NCI-H226 (cell line): ENCODE measurements at regions not wholly inside any gene's neighbourhood (a gene's known extent, or its start where the extent isn't known, plus 50 kb on each side); places are given as distances from the start of the nearest gene placed in this dataset.

ENCODE experiments used
- DNase-seq: peaks from one replicate; pipeline ENCODE4 v3.0.0-alpha.2; 2015

DNA sequence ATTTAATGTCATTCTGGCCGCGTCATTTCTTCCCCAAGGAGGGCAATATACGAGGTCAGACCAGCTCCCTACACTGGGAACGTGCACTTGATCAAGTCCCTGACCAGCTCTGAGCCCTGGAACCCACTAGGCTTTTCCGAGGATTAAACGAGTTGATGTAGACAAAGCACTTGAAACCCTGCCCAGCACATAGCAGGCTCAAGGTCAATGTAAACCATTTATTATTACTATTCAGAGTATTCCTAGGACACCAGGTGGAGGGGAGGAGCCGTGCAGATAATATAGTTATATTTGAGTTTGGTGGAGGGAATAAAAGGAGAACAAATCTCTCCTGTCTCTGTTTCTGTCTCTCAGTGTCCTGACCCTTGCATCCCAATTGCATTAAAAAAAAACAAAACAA, 174.1 kb upstream of the IGSF21 start:
- no peak for DNase-seq

DNA sequence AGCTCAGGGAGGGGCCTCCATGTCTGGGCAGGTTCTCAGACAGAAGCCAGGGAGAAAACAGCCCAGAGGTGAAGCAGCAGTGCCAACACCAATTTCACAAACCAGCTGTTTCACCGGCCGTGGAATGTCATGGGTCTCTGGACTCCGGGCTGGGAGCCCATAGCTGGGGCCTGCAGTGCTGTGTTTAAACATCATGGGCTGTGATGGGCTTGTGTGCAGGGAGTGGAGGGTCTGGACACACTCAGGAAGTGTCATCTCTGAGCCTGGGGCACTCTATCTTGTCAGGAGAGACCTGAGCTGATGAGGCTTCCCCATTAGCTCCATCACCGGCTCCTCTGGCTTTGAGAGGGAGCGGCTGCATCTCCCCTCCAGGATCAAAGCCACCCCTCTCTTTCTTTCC, 173.6 kb upstream of the IGSF21 start:
- no peak for DNase-seq

DNA sequence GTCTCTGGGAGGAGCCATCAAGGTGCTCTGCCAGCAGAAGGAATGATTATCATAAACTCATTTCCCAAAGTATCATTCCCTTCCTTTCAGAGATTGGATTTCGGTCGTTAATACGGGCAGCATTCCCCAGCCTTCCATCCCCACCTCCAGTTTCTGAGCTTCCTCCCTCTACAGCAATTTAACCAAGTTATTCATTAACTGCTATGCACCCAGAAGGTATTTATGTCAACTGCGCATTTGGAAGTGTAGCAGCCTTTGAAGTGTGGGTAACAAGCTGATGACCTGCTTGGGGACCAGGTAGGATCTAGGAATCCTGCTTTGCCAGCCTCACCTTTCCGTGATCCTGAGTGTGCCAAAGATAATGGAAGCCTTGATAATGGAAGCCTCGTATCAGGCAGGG, 172.4 kb upstream of the IGSF21 start:
- no peak for DNase-seq

DNA sequence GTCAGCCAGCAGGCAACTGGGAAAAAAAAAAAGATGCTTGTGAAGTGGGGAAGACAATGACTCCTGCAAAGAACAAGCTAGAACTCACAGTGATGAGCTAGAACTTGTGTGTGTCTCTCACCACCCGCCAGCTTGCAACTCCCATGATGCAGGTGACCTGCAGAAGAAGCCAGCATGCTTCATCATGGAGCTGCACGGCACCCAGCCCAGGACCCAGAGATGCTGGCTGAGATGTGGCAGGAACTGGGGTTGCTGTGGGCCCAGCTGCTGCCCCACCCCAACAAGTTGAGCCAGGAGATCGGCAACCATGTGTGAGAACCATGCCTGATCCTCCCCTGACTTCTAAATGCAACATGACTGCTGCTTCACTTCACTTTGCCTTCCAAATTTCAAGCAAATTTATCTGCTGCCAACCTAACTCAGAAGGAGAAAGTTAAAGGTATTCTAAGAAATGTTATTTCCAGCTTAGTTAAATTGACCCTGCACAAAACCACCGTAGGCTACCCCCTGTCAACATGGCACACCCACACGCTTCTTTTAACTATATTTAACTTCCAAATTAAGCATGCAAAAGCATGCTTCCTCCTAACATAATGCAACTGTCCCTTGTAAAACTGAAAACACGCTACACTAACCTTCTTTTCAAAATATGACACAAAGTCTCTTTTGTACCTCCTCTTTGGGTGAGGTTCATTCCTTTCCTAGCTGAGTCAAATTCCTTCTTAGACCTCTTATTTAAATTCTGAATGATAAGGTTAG, 166.0 kb upstream of the IGSF21 start:
- DNase-seq = no peak

DNA sequence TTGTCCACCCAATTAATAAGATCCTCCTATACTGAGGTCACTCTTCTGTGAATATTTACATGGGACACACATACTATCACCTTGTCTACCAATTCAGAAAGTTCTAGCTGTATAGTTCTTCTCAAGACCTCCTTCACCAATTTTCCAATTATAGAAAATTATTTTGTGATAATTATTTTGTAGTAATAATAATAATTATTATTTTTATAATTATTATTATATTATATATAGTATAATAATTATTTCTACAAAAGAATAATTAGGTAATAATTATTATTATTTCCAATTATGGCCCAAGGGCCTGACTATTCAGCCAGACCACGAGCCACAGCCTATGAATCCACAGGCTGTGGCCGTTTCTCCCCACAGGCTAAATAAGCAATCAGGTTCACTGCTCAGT, 164.1 kb upstream of the IGSF21 start:
- no peak for DNase-seq

DNA sequence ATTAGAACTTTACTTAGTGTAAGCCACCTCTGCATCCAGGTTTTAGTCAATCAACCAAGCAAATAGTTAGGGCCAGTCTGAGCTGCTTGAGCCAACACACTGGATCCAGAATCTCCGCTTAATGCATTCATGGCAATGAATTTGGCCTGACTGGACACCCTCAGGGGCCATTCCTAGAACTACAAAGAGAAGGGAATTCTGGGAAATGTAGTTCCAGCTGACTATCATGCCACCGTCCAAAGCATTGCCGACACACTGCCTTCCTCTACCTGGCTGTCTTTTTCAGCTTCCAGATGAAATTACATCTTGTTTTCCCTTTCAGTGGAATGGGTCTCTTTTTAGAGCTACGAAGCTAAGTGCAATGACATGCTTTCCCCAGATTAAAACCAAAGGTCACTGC, 163.0 kb upstream of the IGSF21 start:
- no peak for DNase-seq

DNA sequence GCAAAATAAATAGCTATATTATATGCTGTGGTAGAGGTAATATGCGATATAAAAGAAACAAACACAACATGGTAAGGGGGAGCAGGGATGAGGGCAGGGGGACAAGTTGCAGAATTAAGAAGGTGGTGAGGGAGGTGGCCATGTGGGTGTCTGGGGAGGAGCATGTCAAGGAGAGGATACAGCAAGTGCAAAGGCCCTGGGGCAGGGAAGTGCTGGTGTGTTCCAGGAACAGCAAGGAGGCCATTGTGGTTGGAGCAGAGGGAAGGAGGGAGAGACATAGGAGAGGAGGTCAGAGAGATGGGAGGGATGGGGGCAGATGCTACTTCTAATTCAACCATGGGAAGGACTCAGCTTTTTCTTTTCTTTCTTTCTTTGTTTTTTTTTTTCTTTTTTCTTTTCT, 161.2 kb upstream of the IGSF21 start:
- DNase-seq = no peak

DNA sequence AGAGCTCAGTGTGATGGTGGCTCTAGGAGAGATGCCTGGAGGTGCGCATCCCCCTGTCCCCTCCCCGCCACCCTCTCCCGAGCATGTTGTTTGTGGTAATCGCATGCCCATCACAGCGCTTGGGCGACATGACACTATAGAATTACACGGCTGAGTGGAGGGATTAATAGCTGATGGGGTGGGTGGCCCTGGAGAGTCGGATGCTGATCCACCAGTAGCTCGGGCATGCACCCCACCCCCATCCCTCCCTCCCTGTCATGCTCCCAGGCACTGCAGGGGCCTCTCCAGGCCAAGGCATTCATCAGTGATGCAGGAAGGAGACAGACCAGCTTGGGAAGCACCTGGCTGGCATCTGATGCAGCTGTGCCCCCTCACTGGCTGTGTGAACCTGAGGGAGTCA, 159.0 kb upstream of the IGSF21 start:
- DNase-seq = no peak

DNA sequence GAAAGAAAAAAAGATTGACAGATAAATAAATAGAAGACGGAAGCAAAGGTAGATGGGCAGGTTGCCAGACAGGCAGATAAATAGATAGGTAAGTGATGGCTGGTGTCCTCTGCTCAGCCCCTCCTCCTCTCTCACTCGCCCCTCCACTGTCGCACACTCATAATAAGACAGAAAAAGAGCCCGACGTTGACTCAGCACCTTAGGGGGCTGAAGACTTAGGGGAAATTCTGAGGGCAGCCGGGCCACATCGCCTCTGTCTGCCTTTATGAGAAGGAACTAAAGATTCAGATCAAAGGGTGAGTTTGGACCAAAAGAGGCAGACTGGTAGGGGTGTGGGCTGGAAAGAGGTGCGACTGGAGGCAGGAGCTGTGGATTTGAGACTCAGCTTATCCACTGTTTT, 158.1 kb upstream of the IGSF21 start:
- no peak for DNase-seq

DNA sequence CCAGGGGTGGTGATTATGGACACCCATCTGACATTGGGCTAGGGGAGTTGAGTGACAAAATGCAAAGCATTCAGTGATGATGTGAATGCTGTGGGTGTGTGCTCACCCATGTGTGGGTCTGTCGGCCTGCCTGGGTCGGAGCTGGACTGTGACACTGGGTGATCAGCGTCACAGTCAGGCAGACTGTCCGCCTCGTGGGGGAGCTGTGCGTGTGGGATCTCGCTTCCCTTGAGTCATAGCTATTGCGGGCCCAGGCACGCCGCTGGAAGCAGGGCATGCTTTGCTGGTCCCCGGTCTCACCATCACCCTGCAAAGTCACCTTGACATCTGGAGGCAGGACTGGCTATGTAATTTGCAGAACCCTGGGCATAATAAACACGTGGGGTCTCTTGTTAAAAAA, 156.9 kb upstream of the IGSF21 start:
- DNase-seq = no peak

DNA sequence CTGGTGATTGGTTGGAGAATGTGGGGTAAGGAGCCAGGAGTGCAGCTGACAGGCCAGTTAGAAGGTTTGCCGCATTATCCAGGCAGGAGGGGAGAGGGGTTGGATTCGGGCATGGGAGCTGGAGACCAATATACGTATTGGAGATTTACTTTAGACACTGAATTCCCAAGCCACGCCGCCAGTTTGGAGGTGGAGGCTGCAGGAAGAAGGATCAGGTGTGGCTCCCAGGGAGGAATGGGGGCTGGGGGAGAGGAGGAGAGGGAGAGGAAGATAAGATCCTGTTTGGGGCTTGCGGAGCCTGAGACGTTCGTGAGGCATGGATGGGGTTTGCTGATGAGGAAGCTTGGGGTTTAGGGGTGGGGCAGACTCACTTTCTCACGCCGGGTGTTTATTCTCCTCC, 155.1 kb upstream of the IGSF21 start:
- no peak for DNase-seq

DNA sequence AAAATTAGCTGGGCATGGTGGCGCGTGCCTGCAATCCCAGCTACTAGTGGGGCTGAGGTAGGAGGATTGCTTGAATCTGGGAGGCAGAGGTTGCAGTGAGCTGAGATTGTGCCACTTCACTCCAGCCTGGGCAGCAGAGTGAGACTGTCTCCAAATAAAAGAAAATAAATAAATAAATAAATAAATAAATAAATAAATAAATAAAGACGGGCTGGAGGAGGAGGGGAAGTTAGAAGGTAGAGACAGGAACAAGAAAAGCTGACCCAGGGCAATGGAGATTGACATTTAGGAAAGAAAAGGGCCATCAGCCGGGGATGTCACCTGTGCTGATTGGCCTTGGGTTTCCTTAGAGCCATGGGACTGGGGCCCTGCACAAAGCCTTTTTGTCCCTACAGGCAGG, 153.7 kb upstream of the IGSF21 start:
- no peak for DNase-seq

DNA sequence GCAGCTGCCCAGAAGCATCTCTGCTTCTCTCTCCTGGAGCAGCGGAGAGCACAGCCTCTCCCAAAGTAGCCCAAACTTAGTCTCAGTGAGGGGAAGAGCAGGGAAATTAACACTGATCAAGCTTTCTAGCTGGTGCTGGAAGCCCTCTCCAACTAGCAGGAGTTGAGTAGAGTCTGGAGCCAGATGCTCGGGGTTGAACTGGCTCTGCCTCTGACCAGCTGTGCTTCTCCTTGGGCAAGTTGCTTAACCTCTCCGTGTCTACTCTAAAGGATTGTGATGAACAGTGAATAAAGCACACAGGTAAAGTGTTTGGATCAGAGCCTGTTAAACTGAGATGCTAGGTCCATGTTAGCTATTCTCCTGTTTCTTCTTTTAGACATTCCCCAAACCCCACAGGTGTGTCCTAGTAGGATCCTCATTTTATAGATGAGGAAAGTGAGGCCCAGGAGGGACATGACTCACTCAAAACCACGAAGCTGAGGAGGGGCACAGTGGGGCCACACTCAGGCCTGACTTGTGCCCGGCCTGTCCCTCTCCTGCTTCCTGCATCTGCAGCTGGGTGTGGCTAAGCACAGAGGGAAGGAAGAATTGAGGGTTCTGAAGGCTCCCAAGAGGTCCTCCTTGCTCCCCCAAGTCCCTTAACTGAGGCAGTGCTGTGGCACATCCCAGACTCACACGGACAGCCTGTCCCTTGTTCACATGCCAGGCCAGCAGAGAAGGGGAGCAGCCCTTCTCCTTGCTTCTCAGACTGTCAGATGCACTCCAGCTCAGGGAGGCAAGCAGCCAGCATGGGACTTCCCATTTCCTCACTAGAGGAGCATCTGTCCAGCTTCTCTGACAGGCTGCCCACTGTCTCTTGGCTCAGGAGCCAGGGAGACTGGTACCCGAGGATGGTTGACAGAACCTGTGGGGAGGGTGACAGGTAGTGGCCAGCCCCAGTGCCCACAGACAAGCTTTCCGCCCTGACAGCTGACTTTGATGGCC, 152.0 kb upstream of the IGSF21 start:
- DNase-seq = no peak

DNA sequence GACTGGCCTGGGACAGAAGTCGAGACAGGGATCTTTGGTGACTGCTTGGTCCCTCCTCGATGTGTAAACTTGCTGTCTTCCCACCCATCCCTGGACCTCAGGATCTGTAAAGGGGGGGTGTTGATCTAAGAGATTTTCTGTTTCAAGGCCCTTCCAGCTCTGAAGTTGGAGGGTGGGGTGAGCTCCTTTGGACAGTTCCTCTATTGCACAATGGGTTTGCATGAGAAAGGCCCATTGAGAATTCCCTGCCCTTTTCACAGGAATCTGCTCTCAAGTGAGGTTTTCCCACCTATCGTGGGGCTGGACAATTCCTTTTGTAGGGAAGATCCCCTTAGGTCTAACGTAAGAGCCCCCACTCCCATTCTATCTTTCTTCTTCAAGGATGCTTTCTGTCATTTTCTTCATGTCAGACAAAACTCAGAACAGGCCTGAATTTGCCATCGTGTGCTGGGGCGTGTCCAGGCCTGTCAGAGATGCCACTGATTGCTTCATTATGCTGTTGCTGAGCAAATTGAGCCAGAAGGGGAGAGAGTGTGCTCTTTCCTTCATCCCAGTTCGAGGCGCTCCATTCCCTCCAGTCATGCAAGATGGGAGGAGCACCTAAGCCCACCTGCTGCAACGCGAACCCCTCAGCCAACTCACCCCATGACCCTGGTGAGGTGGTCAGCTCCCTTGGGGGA, 149.9 kb upstream of the IGSF21 start:
- no peak for DNase-seq

DNA sequence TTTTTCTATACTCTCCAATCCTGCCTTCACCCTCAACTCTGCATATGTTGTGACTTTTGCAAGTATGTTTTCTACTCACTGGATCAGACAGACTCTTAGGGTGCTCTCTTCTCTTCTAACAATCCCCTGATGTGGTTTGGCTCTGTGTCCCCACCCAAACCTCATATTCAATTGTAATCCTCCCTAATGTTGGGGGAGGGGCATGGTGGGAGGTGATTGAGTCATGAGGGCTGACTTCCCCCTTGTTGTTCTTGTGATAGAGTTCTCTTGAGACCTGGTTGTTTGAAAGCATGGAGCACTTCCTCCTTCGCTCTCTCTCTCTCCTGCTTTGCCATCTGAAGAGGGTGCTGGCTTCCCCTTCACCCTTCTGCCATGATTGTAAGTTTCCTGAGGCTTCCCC, 148.9 kb upstream of the IGSF21 start:
- no peak for DNase-seq

DNA sequence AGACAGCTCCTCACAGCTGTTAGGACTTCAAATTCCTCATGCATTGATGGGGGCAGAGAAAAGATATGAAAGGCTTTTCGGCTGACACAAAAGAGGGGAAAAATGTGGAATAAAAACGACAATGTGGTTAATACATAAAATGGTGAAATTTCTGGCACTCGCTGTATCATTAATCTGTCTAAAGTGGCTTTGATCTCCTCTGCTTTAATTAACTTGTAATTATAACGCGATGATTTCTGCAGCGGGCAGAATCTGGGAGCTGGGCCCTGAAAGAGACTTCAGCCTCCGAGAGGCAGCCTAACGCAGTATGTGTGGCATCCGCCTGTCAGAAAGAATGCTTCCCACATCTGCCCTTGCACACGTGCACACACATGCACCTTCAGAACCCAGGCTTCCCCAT, 144.1 kb upstream of the IGSF21 start:
- DNase-seq = no peak

DNA sequence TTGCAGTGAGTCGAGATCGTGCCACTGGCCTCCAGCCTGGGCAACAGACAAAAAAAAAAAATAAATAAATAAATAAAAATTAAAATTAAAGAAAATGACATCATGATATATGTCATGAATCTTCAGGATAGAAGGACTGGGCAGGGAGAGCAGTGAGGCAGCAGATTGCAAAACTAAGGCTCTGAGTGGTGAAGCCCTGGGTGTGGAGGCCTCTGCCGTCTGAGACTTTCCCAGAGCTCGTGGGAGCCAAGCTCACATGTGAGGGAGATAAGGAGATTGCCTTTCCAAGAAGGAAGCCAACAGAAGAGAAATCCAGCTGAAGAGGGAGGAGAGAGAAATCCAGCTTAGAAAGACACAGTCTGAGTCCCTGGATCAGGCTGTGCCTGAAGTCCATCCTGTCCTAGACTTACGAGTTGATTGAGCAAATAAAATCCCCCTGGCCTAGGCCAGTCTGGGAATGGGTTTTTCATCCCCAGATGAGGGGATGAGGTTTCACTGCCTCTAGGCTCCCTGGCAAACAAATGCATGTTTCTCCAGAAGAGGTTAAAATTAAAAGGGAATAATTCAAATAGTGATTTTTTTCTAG, 142.0 kb upstream of the IGSF21 start:
- no peak for DNase-seq

DNA sequence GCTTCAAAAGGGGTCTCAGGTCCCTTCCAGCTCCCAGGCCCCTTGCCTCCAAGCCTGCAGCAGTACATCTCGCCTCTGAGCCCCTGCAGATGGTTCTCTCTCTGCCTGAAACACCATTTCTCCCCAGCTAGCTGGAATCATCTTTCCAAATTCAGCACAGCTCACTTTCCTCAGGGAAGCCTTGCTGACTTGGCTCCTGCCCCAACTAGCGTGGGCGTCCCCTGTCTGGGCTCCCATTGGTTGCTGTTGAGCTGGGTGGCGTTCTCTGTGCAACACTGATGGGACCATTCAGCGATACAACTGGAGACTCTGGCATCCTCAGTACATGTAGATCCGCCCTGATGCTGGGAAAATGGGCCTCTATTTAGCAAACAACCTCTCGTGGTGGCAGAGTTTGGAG, 141.3 kb upstream of the IGSF21 start:
- DNase-seq = no peak

DNA sequence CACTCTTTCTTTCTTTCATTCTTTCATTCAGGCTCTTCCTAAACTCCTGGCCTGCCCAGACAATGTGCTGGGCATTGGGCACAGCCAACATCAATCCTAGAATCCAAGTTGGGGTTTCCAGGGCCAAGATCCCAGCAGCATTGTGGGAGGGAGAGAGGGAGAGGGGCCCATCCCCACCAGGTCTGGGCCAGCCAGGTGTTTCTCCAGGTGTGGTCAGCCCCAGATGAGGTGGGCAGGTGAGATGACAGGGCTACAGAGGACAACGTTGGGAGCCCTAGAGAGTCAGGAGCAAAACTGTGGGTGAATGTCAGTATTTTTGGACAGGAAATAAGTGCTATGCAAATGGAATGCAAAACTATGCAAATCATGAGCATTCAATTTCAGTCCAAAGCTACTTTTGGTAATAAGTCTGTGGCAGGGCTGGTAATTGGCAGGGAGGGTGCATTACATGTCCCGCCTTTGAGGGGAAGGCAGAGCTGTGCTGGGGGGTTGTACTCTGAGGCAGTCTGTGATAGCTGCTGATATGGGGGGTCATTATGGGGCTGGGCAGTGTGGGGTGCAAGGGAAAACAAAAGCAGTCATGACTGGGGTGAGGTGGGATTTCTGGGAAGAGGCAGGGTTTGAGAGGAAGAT, 139.9 kb upstream of the IGSF21 start:
- no peak for DNase-seq

DNA sequence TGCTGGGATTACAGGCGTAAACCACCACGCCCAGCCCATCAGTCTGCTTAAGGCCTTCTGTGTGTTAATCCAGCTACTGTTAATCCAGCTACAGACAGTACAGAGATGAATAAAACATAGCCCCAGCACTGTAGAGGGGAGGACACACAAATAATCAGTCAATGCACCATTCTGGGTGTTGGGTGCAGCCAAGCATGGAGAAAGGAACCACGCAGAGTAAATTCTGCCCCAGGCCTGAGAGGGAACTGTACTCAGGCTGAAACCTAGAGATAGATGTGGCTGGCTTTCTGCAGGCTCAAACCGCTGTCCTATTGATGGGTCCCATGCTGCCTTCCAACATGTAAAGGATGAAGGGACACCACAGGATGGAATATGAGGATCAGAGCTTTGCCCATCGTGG, 136.8 kb upstream of the IGSF21 start:
- DNase-seq = no peak

DNA sequence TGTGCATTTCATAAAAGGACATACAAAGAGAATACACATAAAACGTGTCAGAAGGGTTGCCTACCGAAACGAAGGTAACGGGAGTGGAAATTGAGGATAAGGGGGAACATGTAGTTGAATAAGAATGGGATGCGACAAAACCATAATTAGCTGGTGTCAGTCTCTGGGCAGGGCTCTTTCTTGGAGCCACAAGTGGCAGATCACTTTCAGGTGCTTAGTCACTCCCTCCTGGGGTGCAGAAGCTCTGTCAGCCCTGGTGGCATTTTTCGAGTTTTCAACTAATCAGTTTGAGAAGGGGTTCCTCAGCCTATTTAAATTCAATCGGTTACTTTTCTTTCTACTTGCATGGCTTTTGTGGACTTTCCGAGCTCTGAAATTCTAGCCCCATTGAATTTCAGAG, 133.9 kb upstream of the IGSF21 start:
- DNase-seq = no peak

DNA sequence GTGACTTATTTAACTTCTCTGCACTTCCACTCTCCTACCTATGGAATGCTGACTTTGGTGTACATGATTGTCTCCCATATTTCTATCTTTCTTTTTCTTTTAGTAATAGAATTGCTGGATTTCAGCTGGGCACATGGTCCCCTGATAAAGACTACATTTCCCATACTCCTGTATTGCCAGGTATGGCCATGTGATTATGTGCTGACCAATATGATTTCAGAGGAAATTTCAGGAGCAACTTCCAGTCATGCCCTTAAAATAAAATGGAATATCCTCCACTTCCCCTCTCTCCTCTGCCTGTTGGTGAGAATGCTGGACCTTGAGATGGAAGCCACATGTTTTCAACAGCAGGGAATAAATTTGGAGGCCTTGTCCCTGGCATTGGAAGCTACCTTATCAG, 130.7 kb upstream of the IGSF21 start:
- no peak for DNase-seq

DNA sequence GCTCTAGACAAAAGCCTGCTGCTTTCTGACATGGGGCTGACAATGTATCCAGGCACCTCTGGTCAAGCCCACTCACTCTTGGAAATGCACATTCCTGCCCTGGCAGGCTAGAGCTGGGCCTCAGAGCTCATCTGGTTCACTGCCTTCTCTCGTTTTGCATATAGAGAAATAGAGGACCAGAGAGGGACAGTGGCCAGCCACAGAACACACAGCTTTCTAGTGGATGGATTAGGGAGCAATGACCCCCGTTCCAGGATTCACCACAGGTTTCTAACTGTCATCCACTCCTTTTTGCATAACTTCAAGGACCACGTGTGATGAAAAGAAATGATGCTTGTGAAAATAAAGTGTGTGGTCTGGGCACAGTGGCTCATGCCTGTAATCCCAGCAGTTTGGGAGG, 129.6 kb upstream of the IGSF21 start:
- DNase-seq = no peak
